HL-60 (cell line): ENCODE measurements at regions not wholly inside any gene's neighbourhood (a gene's known extent, or its start where the extent isn't known, plus 50 kb on each side); places are given as distances from the start of the nearest gene placed in this dataset.

ENCODE experiments used
- GABPA ChIP-seq: IDR thresholded peaks from 2 replicates; pipeline ENCODE4 v1.6.1; 2012; ENCODE audit warnings: low read depth
- POLR2AphosphoS5 ChIP-seq: IDR thresholded peaks from 2 replicates; pipeline ENCODE4 v1.6.1; 2012; ENCODE audit warnings: low read depth
- REST ChIP-seq: IDR thresholded peaks from 2 replicates; pipeline ENCODE4 v1.6.1; 2012; ENCODE audit warnings: low read depth; ENCODE audit not compliant: insufficient replicate concordance
- SPI1 ChIP-seq: IDR thresholded peaks from 2 replicates; pipeline ENCODE4 v1.6.1; 2012; ENCODE audit warnings: low read depth, mild to moderate bottlenecking, borderline replicate concordance
- TF ChIP-seq, protein P1 (sequence below): IDR thresholded peaks from one replicate; pipeline ENCODE4 v1.5.1; 2011; ENCODE audit warnings: low read length, control low read depth, inconsistent platforms; ENCODE audit not compliant: insufficient read depth

- TF ChIP-seq, protein P1, sequence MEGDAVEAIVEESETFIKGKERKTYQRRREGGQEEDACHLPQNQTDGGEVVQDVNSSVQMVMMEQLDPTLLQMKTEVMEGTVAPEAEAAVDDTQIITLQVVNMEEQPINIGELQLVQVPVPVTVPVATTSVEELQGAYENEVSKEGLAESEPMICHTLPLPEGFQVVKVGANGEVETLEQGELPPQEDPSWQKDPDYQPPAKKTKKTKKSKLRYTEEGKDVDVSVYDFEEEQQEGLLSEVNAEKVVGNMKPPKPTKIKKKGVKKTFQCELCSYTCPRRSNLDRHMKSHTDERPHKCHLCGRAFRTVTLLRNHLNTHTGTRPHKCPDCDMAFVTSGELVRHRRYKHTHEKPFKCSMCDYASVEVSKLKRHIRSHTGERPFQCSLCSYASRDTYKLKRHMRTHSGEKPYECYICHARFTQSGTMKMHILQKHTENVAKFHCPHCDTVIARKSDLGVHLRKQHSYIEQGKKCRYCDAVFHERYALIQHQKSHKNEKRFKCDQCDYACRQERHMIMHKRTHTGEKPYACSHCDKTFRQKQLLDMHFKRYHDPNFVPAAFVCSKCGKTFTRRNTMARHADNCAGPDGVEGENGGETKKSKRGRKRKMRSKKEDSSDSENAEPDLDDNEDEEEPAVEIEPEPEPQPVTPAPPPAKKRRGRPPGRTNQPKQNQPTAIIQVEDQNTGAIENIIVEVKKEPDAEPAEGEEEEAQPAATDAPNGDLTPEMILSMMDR = no peak
- no peak for TF ChIP-seq POLR2AphosphoS5
- no peak for TF ChIP-seq REST
- TF ChIP-seq GABPA = no peak
- TF ChIP-seq SPI1 = no peak
Observed at GRCh38 chr3:164360738-164361406, 717.4 kb downstream of the SI start.
